ENCODE measurements at regions not wholly inside any gene's neighbourhood (a gene's known extent, or its start where the extent isn't known, plus 50 kb on each side); places are given as distances from the start of the nearest gene placed in this dataset.

GRCh38 chr10:44314802-44315460, 70.0 kb downstream of the CXCL12 start:
- TF ChIP-seq, protein P1, sequence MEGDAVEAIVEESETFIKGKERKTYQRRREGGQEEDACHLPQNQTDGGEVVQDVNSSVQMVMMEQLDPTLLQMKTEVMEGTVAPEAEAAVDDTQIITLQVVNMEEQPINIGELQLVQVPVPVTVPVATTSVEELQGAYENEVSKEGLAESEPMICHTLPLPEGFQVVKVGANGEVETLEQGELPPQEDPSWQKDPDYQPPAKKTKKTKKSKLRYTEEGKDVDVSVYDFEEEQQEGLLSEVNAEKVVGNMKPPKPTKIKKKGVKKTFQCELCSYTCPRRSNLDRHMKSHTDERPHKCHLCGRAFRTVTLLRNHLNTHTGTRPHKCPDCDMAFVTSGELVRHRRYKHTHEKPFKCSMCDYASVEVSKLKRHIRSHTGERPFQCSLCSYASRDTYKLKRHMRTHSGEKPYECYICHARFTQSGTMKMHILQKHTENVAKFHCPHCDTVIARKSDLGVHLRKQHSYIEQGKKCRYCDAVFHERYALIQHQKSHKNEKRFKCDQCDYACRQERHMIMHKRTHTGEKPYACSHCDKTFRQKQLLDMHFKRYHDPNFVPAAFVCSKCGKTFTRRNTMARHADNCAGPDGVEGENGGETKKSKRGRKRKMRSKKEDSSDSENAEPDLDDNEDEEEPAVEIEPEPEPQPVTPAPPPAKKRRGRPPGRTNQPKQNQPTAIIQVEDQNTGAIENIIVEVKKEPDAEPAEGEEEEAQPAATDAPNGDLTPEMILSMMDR (IDR thresholded peaks at IDR 0.05; ENCODE audit: borderline replicate concordance, extremely low read depth, low read length, poor library complexity, severe bottlenecking): no peak
- TF ChIP-seq EZH2 (IDR thresholded peaks at IDR 0.05; ENCODE audit: borderline replicate concordance, low read depth, low read length, severe bottlenecking): no peak
